ENCODE measurements at regions not wholly inside any gene's neighbourhood (a gene's known extent, or its start where the extent isn't known, plus 50 kb on each side); places are given as distances from the start of the nearest gene placed in this dataset.

DNA sequence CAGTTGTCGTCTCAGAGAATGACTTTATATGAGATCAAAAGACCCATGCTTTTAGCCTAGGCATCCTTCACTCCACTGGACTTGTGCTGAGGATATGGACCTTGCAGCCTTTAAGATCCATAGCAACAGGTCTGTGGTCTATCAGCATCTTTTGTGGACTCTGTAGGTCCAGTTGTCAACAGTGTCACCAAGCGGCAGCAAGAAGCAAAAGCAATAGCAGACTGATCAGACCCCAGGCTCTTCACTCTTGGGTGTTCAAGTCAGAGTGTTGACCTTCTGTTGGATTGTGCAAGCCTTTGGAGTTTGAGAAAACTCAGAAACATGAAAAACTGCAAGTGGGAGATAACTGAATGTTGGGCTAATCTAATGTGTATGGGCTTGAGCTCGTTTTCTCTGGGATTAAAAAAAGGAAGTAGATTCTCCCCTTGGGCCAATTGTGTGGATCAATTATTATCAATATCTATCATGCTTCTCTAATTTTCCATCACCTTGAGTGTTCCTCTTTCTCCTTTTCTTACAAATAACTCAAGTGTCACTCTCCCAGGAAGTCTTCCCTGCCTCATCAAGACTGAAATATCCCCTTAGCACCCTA lies 144.2 kb downstream of the LYPLAL1 start:
- intact Hi-C loops (cut with DNase I), result no loop called here
- no peak overlapping the region for H3K9ac ChIP-seq (ENCODE audit: low read length in 3 of 3)
- no peaks in the 10 kb centered on the region for H3K36me3 ChIP-seq (ENCODE audit: control insufficient read depth in 2 of 3, insufficient read depth in 3 of 3, low read length in 3 of 3)
- H3K27me3 ChIP-seq (ENCODE audit: control insufficient read depth, insufficient read depth, low read length), result no peaks in the 10 kb centered on the region
- no peak for DNase-seq
- no peak for FAIRE-seq
- H3K4me3 ChIP-seq (ENCODE audit: low read length in 3 of 3), result no peak overlapping the region
- peaks cover 0 to 4% (median 0%) of the 10 kb centered on the region in 3 donors for H3K9me3 ChIP-seq (ENCODE audit: control insufficient read depth in 2 of 3, insufficient read depth in 1 of 3, low read length in 3 of 3)
- no peak overlapping the region for H3K27ac ChIP-seq (ENCODE audit: low read depth in 2 of 2, low read length in 2 of 2)
- TF ChIP-seq, protein P1, sequence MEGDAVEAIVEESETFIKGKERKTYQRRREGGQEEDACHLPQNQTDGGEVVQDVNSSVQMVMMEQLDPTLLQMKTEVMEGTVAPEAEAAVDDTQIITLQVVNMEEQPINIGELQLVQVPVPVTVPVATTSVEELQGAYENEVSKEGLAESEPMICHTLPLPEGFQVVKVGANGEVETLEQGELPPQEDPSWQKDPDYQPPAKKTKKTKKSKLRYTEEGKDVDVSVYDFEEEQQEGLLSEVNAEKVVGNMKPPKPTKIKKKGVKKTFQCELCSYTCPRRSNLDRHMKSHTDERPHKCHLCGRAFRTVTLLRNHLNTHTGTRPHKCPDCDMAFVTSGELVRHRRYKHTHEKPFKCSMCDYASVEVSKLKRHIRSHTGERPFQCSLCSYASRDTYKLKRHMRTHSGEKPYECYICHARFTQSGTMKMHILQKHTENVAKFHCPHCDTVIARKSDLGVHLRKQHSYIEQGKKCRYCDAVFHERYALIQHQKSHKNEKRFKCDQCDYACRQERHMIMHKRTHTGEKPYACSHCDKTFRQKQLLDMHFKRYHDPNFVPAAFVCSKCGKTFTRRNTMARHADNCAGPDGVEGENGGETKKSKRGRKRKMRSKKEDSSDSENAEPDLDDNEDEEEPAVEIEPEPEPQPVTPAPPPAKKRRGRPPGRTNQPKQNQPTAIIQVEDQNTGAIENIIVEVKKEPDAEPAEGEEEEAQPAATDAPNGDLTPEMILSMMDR (IDR thresholded peaks at IDR 0.05; ENCODE audit: borderline replicate concordance, extremely low read depth, insufficient read depth), result no peak
- H3K4me1 ChIP-seq (ENCODE audit: control insufficient read depth in 2 of 3, insufficient read depth in 2 of 3, low read depth in 1 of 3, low read length in 3 of 3), result no peaks in the 10 kb centered on the region

GRCh38 chr1:219316066-219316465 lies 142.4 kb downstream of the LYPLAL1 start:
- no peaks in the 10 kb centered on the region for H3K36me3 ChIP-seq (ENCODE audit: control insufficient read depth in 2 of 3, insufficient read depth in 3 of 3, low read length in 3 of 3)
- intact Hi-C loops (cut with DNase I), result no loop called here
- DNase-seq, result no peak

GRCh38 chr1:219313961-219314360 lies 140.3 kb downstream of the LYPLAL1 start:
- TF ChIP-seq, protein P1 (IDR thresholded peaks at IDR 0.05; ENCODE audit: borderline replicate concordance, extremely low read depth, insufficient read depth), result no peak
- no peak for FAIRE-seq

More at GRCh38 chr1:219316066-219316465, 142.4 kb downstream of the LYPLAL1 start:
- Histone ChIP-seq H3K9ac (ENCODE audit: low read length in 3 of 3) (no peak overlapping the region), H3K9me3 (ENCODE audit: control insufficient read depth in 2 of 3, insufficient read depth in 1 of 3, low read length in 3 of 3) (peaks cover 0 to 4% (median 0%) of the 10 kb centered on the region in 3 donors), H3K4me3 (ENCODE audit: low read length in 3 of 3) (no peak overlapping the region), H3K4me1 (ENCODE audit: control insufficient read depth in 2 of 3, insufficient read depth in 2 of 3, low read depth in 1 of 3, low read length in 3 of 3) (no peaks in the 10 kb centered on the region), H3K27me3 (ENCODE audit: control insufficient read depth, insufficient read depth, low read length) (no peaks in the 10 kb centered on the region), H3K27ac (ENCODE audit: low read depth in 2 of 2, low read length in 2 of 2) (no peak overlapping the region)
- TF ChIP-seq, protein P1 (IDR thresholded peaks at IDR 0.05; ENCODE audit: borderline replicate concordance, extremely low read depth, insufficient read depth), result no peak
- FAIRE-seq, result no peak

GRCh38 chr1:219312967-219313366 lies 139.3 kb downstream of the LYPLAL1 start:
- TF ChIP-seq, protein P1 (IDR thresholded peaks at IDR 0.05; ENCODE audit: borderline replicate concordance, extremely low read depth, insufficient read depth), result no peak
- no peak for DNase-seq
- no peak for FAIRE-seq
- Histone ChIP-seq H3K9ac (ENCODE audit: low read length in 3 of 3) (no peak overlapping the region), H3K27ac (ENCODE audit: low read depth in 2 of 2, low read length in 2 of 2) (no peak overlapping the region), H3K27me3 (ENCODE audit: control insufficient read depth, insufficient read depth, low read length) (no peaks in the 10 kb centered on the region), H3K4me1 (ENCODE audit: control insufficient read depth in 2 of 3, insufficient read depth in 2 of 3, low read depth in 1 of 3, low read length in 3 of 3) (no peaks in the 10 kb centered on the region), H3K4me3 (ENCODE audit: low read length in 3 of 3) (no peak overlapping the region), H3K36me3 (ENCODE audit: control insufficient read depth in 2 of 3, insufficient read depth in 3 of 3, low read length in 3 of 3) (no peaks in the 10 kb centered on the region), H3K9me3 (ENCODE audit: control insufficient read depth in 2 of 3, insufficient read depth in 1 of 3, low read length in 3 of 3) (peaks cover 0 to 4% (median 0%) of the 10 kb centered on the region in 3 donors)
- intact Hi-C loops (cut with DNase I), result no loop called here

More at GRCh38 chr1:219313961-219314360, 140.3 kb downstream of the LYPLAL1 start:
- Histone ChIP-seq H3K4me3 (ENCODE audit: low read length in 3 of 3) (no peak overlapping the region), H3K36me3 (ENCODE audit: control insufficient read depth in 2 of 3, insufficient read depth in 3 of 3, low read length in 3 of 3) (no peaks in the 10 kb centered on the region), H3K27ac (ENCODE audit: low read depth in 2 of 2, low read length in 2 of 2) (no peak overlapping the region), H3K9me3 (ENCODE audit: control insufficient read depth in 2 of 3, insufficient read depth in 1 of 3, low read length in 3 of 3) (peaks cover 0 to 4% (median 0%) of the 10 kb centered on the region in 3 donors), H3K27me3 (ENCODE audit: control insufficient read depth, insufficient read depth, low read length) (no peaks in the 10 kb centered on the region), H3K4me1 (ENCODE audit: control insufficient read depth in 2 of 3, insufficient read depth in 2 of 3, low read depth in 1 of 3, low read length in 3 of 3) (no peaks in the 10 kb centered on the region), H3K9ac (ENCODE audit: low read length in 3 of 3) (no peak overlapping the region)
- no peak for DNase-seq
- intact Hi-C loops (cut with DNase I), result no loop called here

All from kidney (tissue), 13 donors.